PFSK-1 (cell line): ENCODE measurements at regions not wholly inside any gene's neighbourhood (a gene's known extent, or its start where the extent isn't known, plus 50 kb on each side); places are given as distances from the start of the nearest gene placed in this dataset.

ENCODE experiments used
- FOXP2 ChIP-seq: optimal IDR thresholded peaks from 2 replicates; pipeline ENCODE3; 2011; ENCODE audit warnings: borderline replicate concordance, control low read depth, inconsistent platforms; ENCODE audit not compliant: insufficient read depth; ENCODE audit errors: extremely low read length, extremely low read depth
- POLR2AphosphoS5 ChIP-seq: IDR thresholded peaks from 2 replicates; pipeline ENCODE4 v1.6.1; 2012; ENCODE audit warnings: low read depth, mild to moderate bottlenecking, control low read depth, low read length, moderate library complexity
- SIN3A ChIP-seq: IDR thresholded peaks from 2 replicates; pipeline ENCODE4 v1.6.1; 2012; ENCODE audit warnings: mild to moderate bottlenecking, low read length, moderate library complexity, borderline replicate concordance; ENCODE audit not compliant: insufficient read depth
- TAF1 ChIP-seq: IDR thresholded peaks from 2 replicates; pipeline ENCODE4 v1.6.1; 2012; ENCODE audit warnings: low read length, control low read depth, borderline replicate concordance; ENCODE audit not compliant: insufficient read depth
- TF ChIP-seq, protein P1 (sequence below), 2 experiments: IDR thresholded peaks; 2 replicates each; pipeline versions ENCODE4 v1.6.1 to v1.8.0; 2011 to 2012; ENCODE audit warnings: low read depth in 2 of 2, low read length in 2 of 2, control low read depth in 1 of 2, inconsistent platforms in 1 of 2, mild to moderate bottlenecking in 1 of 2, moderate library complexity in 1 of 2; ENCODE audit not compliant: insufficient read depth in 1 of 2

DNA sequence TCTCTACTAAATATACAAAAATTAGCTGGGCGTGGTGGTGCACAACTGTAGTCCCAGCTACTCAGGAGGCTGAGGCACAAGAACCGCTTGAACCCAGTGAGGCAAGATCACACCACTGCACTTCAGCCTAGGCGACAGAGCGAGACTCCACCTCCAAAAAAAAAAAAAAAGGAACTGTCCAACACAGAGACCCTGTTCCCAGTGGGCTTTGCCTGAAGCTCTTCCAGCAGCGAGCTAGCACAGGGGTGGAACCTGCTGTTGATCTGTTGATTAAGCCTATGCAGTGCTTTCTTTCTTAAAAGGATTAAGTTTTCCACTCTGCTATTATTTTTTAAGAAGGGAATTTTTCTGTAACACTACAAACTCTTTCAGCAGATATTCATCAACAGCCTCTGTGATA lies 171.0 kb upstream of the TUT7 start:
- TF ChIP-seq POLR2AphosphoS5 (no peak), SIN3A (no peak), TAF1 (no peak), FOXP2 (no peak)
- TF ChIP-seq, protein P1, sequence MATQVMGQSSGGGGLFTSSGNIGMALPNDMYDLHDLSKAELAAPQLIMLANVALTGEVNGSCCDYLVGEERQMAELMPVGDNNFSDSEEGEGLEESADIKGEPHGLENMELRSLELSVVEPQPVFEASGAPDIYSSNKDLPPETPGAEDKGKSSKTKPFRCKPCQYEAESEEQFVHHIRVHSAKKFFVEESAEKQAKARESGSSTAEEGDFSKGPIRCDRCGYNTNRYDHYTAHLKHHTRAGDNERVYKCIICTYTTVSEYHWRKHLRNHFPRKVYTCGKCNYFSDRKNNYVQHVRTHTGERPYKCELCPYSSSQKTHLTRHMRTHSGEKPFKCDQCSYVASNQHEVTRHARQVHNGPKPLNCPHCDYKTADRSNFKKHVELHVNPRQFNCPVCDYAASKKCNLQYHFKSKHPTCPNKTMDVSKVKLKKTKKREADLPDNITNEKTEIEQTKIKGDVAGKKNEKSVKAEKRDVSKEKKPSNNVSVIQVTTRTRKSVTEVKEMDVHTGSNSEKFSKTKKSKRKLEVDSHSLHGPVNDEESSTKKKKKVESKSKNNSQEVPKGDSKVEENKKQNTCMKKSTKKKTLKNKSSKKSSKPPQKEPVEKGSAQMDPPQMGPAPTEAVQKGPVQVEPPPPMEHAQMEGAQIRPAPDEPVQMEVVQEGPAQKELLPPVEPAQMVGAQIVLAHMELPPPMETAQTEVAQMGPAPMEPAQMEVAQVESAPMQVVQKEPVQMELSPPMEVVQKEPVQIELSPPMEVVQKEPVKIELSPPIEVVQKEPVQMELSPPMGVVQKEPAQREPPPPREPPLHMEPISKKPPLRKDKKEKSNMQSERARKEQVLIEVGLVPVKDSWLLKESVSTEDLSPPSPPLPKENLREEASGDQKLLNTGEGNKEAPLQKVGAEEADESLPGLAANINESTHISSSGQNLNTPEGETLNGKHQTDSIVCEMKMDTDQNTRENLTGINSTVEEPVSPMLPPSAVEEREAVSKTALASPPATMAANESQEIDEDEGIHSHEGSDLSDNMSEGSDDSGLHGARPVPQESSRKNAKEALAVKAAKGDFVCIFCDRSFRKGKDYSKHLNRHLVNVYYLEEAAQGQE (IDR thresholded peaks at IDR 0.05; ENCODE audit: insufficient read depth in 1 of 2, low read depth in 2 of 2, low read length in 2 of 2), result peak in 1 of 2 experiments; percentile 78; a peak in 2 of 4 replicates

DNA sequence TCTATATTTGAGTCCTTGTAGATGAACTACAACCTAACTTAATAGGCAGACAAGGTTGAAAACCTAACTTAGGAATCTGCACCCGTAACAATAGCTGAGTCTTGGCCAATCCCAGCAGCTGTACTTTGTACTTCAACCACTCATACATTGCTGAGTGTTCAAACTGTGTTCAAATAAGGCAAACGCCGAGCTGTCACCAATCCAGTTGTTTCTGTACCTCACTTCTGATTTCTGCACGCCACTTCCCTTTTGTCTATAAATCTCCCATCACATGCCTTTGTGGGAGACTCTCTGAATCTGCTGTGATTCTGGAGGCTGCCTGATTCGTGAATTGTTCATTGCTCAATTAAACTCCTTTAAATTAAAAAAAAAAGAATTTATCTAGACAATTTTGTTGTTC lies 167.8 kb upstream of the TUT7 start:
- TF ChIP-seq TAF1, result no peak

DNA sequence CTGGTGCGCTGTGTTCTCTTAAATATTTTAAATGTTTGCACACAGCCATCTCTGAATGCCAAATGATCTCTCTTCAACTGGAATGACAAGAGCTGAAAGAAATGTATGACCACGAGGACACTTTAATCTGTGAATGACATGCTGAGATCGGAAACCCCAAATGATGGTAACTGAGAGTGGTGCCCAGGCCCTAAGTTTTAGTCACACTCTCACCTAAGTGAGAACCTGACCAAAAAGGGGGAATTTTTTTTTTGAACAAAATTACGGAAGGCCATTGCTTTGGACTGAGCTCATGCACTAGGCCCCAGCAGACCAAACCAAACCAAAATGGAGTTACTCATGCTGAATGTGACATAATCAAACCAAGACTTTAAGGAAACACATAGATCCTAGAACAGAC lies 167.1 kb upstream of the TUT7 start:
- TF ChIP-seq POLR2AphosphoS5 (no peak), SIN3A (no peak)
- TF ChIP-seq, protein P1 (IDR thresholded peaks at IDR 0.05; ENCODE audit: insufficient read depth in 1 of 2, low read depth in 2 of 2, low read length in 2 of 2), result no peak

DNA sequence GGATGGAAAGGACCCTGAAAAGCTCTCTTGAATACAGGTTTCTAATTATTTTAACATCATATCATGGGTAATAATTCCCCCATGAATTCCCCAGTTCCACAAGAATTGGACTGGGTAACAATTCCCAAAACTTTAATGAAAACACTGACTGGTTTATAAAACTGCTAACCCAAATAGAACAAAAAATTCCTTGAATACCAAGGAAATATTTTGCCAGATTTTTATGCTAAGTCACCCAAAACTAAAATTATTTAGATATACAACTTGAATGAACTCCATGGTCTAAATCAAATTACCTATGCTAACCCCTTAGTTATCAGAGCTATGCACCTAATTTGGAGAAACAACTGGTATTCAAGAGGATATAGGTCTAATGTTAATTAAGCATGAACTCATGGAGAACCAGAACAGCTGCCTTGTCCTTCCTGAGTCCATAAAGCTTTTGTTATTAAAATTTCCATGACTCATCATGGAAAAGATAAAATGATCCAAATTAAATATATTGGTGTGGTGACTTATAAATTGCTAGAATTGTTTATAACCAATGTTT lies 164.9 kb upstream of the TUT7 start:
- TF ChIP-seq SIN3A, result no peak
- TF ChIP-seq POLR2AphosphoS5, result no peak
- no peak for TF ChIP-seq FOXP2
- no peak for TF ChIP-seq TAF1

DNA sequence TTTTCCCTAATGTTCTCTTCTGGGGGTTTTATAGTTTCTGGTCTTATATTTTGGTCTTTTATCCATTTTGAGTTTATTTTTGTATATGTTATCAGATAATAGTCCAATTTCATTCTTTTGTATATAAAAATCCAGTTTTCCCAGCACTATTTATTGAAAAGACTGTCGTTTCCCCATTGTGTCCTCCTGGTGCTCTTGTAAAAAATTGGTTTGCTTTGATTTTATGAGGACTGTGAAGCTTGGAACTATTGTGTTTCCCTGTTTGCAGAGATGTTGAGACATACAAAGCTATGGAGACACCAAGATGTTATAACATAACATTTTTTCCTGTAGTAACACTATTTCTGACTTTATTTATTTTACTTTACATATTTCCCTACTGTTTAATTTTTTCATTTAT lies 163.3 kb upstream of the TUT7 start:
- no peak for TF ChIP-seq POLR2AphosphoS5
- TF ChIP-seq FOXP2, result no peak
- TF ChIP-seq TAF1, result no peak
- TF ChIP-seq, protein P1 (IDR thresholded peaks at IDR 0.05; ENCODE audit: insufficient read depth in 1 of 2, low read depth in 2 of 2, low read length in 2 of 2), result no peak
- no peak for TF ChIP-seq SIN3A

DNA sequence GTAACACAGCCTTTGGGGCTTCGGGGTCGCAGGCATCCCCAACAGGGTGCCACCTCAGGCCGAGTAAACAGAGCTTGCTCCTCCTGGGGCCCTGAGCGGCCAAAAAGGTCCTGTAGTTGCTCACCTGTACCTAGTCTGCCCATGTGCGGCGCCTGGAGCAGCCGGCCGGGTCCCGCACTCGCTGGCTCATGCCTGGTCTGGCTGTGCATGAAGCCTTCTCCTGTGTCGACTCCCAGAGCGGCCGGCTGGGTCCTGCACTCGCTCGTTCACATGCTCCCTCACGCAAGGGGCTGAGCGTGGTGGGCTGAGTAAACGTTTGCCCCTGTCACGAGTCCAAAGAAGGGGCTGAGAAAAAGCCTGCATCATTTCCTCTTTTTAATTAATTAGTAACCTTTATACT lies 162.4 kb upstream of the TUT7 start:
- no peak for TF ChIP-seq POLR2AphosphoS5
- TF ChIP-seq SIN3A, result no peak
- TF ChIP-seq, protein P1 (IDR thresholded peaks at IDR 0.05; ENCODE audit: insufficient read depth in 1 of 2, low read depth in 2 of 2, low read length in 2 of 2), result no peak
- no peak for TF ChIP-seq FOXP2
- no peak for TF ChIP-seq TAF1
